Activated CD8-positive, alpha-beta T cell treated with anti-CD3 and anti-CD28 coated beads for 36 hours (primary cell): ENCODE measurements at regions not wholly inside any gene's neighbourhood (a gene's known extent, or its start where the extent isn't known, plus 50 kb on each side); places are given as distances from the start of the nearest gene placed in this dataset.

Experiments
- ATAC-seq: fragments of 200-7000 bp; cut with Tn5 transposase; one replicate; pipeline ENCODE4 v1.10.0; 2021; ENCODE audit warnings: mild to moderate bottlenecking, moderate library complexity
- CTCF ChIA-PET: fragments of 350-600 bp; sonication (Branson Sonifier 250); formaldehyde crosslinking; loops from one replicate; lab custom pipeline; 2021; ENCODE audit warnings: antibody characterized with exemption; lab: Charles Lee
- POLR2A ChIA-PET: fragments of 350-600 bp; sonication (Branson Sonifier 250); formaldehyde crosslinking; loops from one replicate; lab custom pipeline; 2021; ENCODE audit warnings: antibody characterized with exemption; lab: Charles Lee
- DNase-seq: peaks from one replicate; pipeline ENCODE4 v3.0.0-alpha.2; 2020
- H3K27ac Mint-ChIP-seq: one replicate; pipeline ENCODE4 v1.8.0; 2021; ENCODE audit warnings: mild to moderate bottlenecking, mixed read lengths
- H3K27me3 Mint-ChIP-seq: one replicate; pipeline ENCODE4 v1.8.0; 2021; ENCODE audit warnings: mixed read lengths
- H3K36me3 Mint-ChIP-seq: one replicate; pipeline ENCODE4 v1.8.0; 2021; ENCODE audit warnings: low read depth, mixed read lengths
- H3K4me1 Mint-ChIP-seq: one replicate; pipeline ENCODE4 v1.8.0; 2021; ENCODE audit warnings: low read depth, mixed read lengths
- H3K4me3 Mint-ChIP-seq: one replicate; pipeline ENCODE4 v1.8.0; 2021; ENCODE audit warnings: mild to moderate bottlenecking, moderate library complexity, mixed read lengths
- H3K9me3 Mint-ChIP-seq: one replicate; pipeline ENCODE4 v1.8.0; 2021; ENCODE audit warnings: mixed read lengths
- CTCF ChIP-seq: fragments of 200-600 bp; IDR thresholded peaks from one replicate; pipeline ENCODE4 v1.8.0; 2022; ENCODE audit warnings: antibody characterized with exemption, mild to moderate bottlenecking
- intact Hi-C: fragments of 100-400 bp; cut with micrococcal nuclease; formaldehyde crosslinking; loops from one replicate; pipeline ENCODE4 v1.10.0; 2022

- Mint-ChIP-seq H3K9me3 (peaks cover 20% of the 10 kb centered on the region), H3K4me1 (no peaks in the 10 kb centered on the region), H3K36me3 (no peaks in the 10 kb centered on the region), H3K4me3 (no peak overlapping the region), H3K27ac (no peak overlapping the region), H3K27me3 (no peaks in the 10 kb centered on the region)
- no peak for TF ChIP-seq CTCF
- ChIA-PET CTCF (no interaction called here), POLR2A (no interaction called here)
- intact Hi-C loops, result no loop called here
- DNase-seq (no peak), ATAC-seq (no peak)
Measured at GRCh38 chr4:58188316-58188715, 1078.1 kb upstream of the IGFBP7 start.

- Mint-ChIP-seq H3K27ac (no peak overlapping the region), H3K4me3 (no peak overlapping the region), H3K4me1 (no peaks in the 10 kb centered on the region), H3K9me3 (peaks cover 6% of the 10 kb centered on the region), H3K36me3 (no peaks in the 10 kb centered on the region), H3K27me3 (no peaks in the 10 kb centered on the region)
- POLR2A ChIA-PET, result no interaction called here
- intact Hi-C loops, result no loop called here
- DNase-seq (no peak), ATAC-seq (no peak)
- TF ChIP-seq CTCF, result no peak
- CTCF ChIA-PET, result no interaction called here
Measured at GRCh38 chr4:58175024-58175423, 1064.8 kb upstream of the IGFBP7 start.

GRCh38 chr4:58166490-58166889, 1056.3 kb upstream of the IGFBP7 start:
- Mint-ChIP-seq H3K36me3 (no peaks in the 10 kb centered on the region), H3K27me3 (no peaks in the 10 kb centered on the region), H3K27ac (no peak overlapping the region), H3K4me3 (no peak overlapping the region), H3K9me3 (peaks cover 9% of the 10 kb centered on the region), H3K4me1 (no peaks in the 10 kb centered on the region)
- intact Hi-C loops, result no loop called here
- ATAC-seq, result no peak
- no peak for DNase-seq
- ChIA-PET POLR2A (no interaction called here), CTCF (no interaction called here)
- no peak for TF ChIP-seq CTCF

- DNase-seq, result no peak
- Mint-ChIP-seq H3K27ac (no peak overlapping the region), H3K27me3 (no peaks in the 10 kb centered on the region), H3K4me3 (no peak overlapping the region), H3K4me1 (no peaks in the 10 kb centered on the region), H3K36me3 (no peaks in the 10 kb centered on the region), H3K9me3 (peaks cover 4% of the 10 kb centered on the region)
- intact Hi-C loops, result no loop called here
- TF ChIP-seq CTCF, result no peak
- no peak for ATAC-seq
- CTCF ChIA-PET, result no interaction called here
- POLR2A ChIA-PET, result no interaction called here
Measured at GRCh38 chr4:58163156-58163555, 1053.0 kb upstream of the IGFBP7 start.

- H3K36me3 Mint-ChIP-seq, result no peaks in the 10 kb centered on the region
- H3K4me1 Mint-ChIP-seq, result no peaks in the 10 kb centered on the region
- no peaks in the 10 kb centered on the region for H3K27me3 Mint-ChIP-seq
- H3K4me3 Mint-ChIP-seq, result no peak overlapping the region
- CTCF ChIA-PET, result no interaction called here
- no peak overlapping the region for H3K27ac Mint-ChIP-seq
- intact Hi-C loops, result no loop called here
- POLR2A ChIA-PET, result no interaction called here
- peaks cover 17% of the 10 kb centered on the region for H3K9me3 Mint-ChIP-seq
- DNase-seq (no peak), ATAC-seq (no peak)
- TF ChIP-seq CTCF, result no peak
Measured at GRCh38 chr4:58149404-58150085, 1039.4 kb upstream of the IGFBP7 start.
